HG03521 (cell line): ENCODE measurements at regions not wholly inside any gene's neighbourhood (a gene's known extent, or its start where the extent isn't known, plus 50 kb on each side); places are given as distances from the start of the nearest gene placed in this dataset.
"Not testable (repeated sequence)": the region's sequence is repeated elsewhere in the genome, so short reads cannot be mapped to it uniquely, and the experiment has no call there.

Source experiments
- ATAC-seq: cut with Tn5 transposase; IDR thresholded peaks from one replicate; pipeline ENCODE4 v1.9.1; 2021; ENCODE audit warnings: mild to moderate bottlenecking, moderate library complexity; ENCODE audit not compliant: unreplicated experiment

DNA sequence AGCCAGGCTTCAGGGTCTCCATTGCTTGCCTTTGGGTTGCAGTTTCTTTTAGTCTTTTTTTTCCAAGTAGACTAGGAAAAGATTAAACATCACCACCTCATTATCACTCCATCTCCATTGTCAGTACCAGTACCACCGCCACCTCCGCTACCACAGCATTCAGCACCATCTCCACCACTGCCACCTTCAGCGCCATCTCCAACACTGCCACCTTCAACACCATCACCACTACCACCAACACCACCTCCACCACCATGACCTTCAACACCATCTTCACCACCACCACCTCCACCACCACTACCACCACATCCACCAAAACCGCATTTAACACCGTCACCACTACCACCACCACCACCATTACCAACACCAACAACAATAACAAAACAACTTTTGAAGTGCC is 141.5 kb upstream of the MPHOSPH6 start:
- ATAC-seq = no peak

DNA sequence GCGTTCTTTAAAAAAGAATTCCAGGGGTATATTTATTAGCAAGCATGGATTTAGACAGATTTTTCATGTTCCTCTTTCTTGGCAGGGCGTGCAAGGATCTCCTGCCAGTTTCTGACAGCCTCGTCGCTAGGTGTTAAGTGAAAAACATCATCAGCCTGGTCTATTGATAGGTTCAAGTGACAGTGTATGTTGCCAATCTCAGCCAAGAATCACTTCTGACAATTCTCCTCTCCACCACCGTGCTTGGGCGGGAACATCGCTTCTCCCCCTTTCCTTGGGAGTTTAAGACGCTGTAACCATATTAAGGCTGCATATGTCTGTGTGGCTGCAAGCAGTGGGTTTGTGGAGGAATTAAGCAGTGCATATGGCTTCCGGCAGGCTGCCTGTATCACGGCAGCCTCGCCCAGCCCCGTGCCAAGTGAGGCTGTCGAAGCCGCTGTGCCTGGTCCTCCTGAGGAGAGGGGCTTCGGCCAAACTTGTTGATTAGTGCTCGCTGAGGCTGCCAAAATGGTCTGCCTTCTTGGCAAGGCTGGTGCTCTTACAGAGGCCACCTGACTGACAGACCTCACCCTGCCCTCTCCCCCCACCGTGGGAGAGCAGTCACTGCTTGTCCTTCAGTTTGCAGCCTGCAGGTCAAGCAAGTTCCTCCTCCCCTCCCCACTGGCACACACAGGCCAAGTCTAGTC is 132.2 kb upstream of the MPHOSPH6 start:
- ATAC-seq = no peak

- ATAC-seq = no peak
These were observed 131.2 kb upstream of the MPHOSPH6 start for GRCh38 chr16:82301146-82301755.

GRCh38 chr16:82300374-82300951 is 130.4 kb upstream of the MPHOSPH6 start:
- no peak for ATAC-seq

GRCh38 chr16:82298472-82298871 is 128.4 kb upstream of the MPHOSPH6 start:
- ATAC-seq = no peak

DNA sequence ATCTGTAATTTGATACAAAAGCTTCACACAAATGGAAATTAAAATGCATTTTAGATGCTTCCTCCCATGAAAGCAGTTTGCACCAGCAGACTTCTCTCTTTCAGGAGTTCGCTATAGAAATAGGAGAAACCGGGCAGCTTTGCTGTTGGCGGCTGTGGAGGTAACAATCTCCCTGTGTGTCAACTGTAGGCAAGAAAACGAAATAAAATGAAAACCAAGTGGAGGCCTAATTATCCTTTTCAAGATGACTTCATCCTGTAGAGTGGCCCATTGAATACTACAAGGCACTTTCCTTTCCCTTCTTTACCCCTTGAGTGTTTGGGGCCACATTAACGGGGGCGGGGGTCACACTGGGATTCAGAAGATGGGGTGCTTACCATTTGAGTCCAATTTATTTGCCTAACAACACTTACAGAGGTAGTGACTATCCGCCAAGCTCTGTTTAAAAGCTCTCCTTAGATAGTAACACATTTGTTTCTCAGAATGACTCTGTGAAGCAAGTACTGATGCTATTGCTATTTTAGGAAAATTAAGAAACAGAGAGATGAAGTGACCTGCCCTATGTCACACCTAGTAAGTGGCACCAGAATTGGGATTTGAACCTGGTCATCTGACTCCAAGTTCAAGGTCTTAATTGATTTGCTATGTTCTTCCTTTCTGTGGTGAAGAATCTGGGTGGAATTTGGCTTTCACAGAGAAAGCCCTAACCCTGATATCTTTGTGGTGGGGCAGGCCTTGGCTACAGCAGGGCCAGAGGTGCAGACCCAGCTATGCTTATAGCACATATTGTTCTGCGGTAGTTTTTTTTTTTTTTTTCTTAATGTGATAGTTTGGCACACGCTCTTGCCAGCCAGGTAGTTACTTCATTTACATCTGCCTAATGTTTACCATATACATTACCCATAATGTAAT is 125.5 kb upstream of the MPHOSPH6 start:
- ATAC-seq = no peak

DNA sequence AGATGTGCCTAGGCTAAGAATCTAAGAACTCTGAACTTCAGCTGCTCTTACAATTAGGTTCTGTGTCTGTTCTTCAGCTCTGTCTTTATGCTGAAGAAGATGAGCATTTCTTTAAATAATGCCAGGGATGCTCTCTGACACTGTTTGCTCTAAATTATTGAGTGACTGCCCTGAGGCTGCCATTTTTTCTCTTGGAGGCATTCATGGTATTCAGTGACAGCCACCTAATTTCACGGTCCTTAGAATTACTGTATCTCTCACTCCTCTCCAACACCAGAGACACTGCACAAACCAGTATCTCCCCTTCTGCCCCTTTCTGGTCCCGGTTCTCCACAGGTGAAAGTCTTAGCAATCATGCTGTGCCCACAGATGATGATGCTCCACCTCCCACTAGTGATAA is 123.6 kb upstream of the MPHOSPH6 start:
- ATAC-seq = no peak

GRCh38 chr16:82287937-82288336 is 117.9 kb upstream of the MPHOSPH6 start:
- no peak for ATAC-seq

DNA sequence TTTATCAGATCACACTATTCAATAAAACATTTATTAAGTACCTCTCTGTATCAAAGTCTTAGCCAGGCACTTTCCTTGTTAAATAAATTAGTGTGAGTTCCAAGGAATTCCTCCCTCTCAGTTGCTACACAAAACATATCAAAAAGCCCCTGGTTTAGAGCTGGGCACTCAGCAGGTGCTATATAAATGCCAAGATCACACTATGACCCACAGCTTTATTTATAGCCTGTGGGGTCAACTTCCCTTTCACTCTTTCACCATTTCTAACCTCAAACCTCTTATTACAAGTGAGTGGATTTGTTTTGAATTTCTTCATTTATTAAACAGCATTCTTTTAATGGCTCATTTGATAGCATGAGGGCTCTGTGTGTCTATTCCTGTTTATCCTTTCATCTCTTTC is 112.6 kb upstream of the MPHOSPH6 start:
- no peak for ATAC-seq

DNA sequence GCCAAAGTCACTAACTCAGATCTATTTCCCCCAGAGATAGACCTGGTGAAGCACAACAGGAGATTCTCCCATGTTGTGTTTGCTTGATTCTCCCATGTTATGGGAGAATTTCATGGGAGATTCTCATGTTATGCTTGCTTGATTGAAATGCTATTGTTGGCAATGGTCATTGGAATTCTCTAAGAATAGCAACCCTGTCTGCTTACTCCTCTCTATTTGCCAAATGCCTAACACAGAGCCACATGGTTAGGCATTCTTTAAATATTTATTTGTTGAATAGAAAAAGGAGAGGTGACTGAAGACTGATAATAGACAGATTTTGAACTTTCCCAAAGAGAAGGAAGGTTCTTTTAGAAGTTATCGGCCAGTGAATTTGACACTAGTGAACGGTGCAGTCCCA is 111.5 kb upstream of the MPHOSPH6 start:
- no peak for ATAC-seq

DNA sequence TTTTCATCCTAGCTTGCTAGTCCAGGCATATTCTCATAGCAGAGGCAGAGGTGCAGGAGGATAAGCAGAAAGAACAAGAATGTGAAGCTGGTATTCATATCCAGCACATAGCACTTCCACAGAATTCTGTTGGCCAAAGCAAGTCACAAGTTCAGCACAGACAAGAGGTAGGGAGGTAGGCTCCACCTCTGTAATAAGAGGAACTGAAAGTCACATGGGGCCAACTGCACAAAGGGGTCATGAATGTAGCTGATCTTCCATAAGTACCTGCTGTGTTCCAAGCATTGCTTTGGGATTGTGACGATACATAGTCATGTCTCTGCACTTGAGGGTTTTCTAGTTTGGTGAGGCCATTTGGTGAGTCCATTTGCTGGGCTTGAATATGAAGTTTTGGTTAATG is 110.8 kb upstream of the MPHOSPH6 start:
- ATAC-seq = no peak

DNA sequence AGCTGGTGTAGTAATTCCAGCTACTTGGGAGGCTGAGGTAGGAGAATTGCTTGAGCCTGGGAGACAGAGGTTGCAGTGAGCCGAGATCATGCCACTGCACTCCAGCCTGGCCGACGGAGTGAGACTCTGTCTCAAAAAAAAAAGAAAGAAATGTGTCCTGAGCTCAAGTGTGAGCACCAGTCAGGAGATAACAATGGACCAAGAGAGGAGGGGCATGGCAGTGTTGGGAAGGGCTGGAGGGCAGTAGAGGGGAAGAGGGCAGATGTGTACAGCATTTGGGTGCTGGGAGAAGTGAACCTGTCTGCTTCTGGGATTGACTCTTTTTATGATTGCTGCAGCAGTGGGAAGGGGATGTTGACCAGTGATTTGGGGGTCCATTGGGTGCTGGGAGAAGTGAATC is 105.3 kb upstream of the MPHOSPH6 start:
- not testable (repeated sequence) for ATAC-seq

DNA sequence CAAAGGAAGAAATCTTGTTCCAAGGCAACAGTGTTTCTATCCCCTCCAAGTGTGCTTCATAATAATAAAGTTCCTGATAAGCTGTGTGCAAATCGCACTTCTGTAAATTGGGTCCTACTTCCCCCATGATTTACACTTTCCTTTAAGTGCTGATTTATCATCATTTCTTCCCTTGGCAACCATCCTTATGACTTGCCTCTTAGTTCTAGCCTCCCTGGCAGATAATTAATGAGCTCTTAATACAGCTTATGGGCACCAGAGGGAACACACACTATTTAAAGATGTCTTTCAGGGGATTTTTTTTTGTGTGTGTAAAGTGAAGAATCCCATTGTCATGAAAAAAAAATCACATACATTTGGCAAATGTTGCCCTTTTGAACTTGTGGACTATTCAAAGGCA is 101.6 kb upstream of the MPHOSPH6 start:
- ATAC-seq = no peak

- not testable (repeated sequence) for ATAC-seq
These were observed 97.7 kb upstream of the MPHOSPH6 start for GRCh38 chr16:82267675-82268074.

DNA sequence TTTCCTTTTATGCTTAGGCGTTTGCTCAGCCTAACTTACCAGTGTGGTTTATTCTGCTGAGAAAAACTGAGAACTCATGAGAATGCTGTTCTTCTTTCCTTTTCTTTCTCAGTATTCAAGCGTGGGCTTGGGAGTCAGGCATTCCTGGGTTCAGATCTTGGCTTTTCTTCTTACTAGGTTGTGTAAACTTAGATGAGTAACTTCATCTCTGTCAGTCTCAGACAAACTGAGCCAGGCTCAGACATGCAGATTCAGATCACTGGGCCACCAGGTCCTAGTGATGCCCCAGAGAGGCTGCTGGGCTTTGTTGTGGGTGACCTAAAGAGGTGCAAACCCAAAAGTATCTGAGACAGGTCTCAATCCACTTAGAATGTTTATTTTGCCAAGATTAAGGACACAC is 95.8 kb upstream of the MPHOSPH6 start:
- ATAC-seq = no peak

DNA sequence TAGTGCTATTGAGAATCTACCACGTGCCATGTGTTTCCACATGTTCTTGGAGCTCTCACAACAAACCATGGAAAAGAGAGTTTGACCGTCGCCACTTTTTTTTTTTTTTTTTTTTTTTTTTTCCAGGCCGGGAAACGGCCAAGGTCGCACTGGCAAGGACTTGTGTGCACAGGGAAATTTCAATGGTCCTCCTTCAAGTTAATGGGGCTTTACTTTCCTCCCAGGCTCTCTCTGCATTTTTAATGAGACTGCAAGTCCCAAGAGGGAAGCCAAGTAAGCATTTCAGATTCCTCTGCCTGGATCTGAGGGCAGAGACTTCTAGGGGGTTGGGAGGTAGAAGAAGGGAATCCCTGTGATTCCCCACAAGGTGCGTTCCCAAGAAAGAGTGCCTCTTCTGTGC is 94.7 kb upstream of the MPHOSPH6 start:
- ATAC-seq = no peak

DNA sequence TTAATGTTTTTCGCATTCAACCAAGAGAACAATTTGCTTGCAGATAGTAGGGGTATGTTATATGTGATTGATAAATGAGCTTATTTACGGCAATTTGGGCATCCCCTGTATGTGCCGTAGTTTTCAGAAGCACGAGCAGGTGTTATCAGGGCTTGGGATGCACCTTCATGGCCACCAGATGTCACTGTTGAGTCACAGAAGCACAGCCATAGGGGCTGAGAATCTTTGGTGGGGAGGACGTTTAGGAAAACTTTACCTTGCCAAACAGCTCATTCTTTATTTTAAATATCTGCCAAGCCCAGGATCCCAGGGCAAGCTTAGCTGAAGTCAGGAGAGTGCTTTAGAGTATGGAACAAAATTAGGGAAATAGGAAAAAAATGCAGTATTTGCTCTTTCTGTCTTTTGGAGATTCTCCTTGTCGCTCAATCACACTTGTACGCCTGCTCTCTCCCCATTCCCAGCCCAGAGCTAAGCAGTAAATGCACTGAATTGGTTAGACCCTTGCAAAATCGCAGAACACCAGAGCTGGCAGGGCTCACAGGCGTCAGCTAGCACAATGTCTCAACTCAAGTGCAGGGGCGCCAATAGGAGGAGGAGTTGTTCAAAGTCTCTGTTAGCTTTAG is 93.6 kb upstream of the MPHOSPH6 start:
- no peak for ATAC-seq

GRCh38 chr16:82262244-82262643 is 92.2 kb upstream of the MPHOSPH6 start:
- ATAC-seq = no peak

GRCh38 chr16:82260212-82260795 is 90.3 kb upstream of the MPHOSPH6 start:
- no peak for ATAC-seq

- no peak for ATAC-seq
These were observed 89.7 kb upstream of the MPHOSPH6 start for GRCh38 chr16:82259731-82260130.

GRCh38 chr16:82257990-82258389 is 88.0 kb upstream of the MPHOSPH6 start:
- ATAC-seq = no peak
